ENCODE measurements at regions not wholly inside any gene's neighbourhood (a gene's known extent, or its start where the extent isn't known, plus 50 kb on each side); places are given as distances from the start of the nearest gene placed in this dataset.

DNA sequence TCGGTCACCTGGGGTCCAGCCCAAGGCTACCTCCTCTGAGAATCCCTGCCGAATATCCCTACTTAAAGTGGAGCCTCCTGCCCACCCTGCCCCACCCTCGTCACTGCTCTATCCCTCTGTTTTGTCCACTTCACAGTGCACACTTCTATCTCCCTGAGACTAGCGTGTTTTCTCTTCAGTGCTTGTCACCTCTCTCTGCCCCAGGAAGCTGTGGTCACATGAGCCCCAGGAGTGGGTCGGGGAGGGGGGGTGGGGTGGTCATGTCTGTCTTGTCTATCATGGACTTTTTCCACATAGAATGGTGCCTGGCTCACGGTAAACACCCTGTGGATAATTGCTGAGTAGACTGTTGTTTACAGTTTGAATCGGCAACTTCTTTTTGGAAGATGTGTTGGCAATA lies 673.6 kb downstream of the PTPRU start:
- Histone ChIP-seq H3K27ac (no peak overlapping the region), H3K36me3 (ENCODE audit: insufficient read depth) (no peaks in the 10 kb centered on the region), H3K27me3 (ENCODE audit: insufficient read depth, low read depth) (no peaks in the 10 kb centered on the region; the same call in 1 of the 2 replicates), H3K4me2 (no peak overlapping the region), H3K79me2 (ENCODE audit: insufficient read depth, low read depth) (no peaks in the 10 kb centered on the region), H2AFZ (ENCODE audit: low read depth) (no peak overlapping the region), H3K9ac (no peak overlapping the region), H4K20me1 (ENCODE audit: insufficient read depth) (no peaks in the 10 kb centered on the region), H3K4me3 (IDR thresholded peaks at IDR 0.05; ENCODE audit: insufficient read depth, low read depth, low read length) (no peak overlapping the region), H3K4me1 (ENCODE audit: low read depth, poor library complexity, severe bottlenecking) (no peaks in the 10 kb centered on the region)
- TF ChIP-seq, protein P1, sequence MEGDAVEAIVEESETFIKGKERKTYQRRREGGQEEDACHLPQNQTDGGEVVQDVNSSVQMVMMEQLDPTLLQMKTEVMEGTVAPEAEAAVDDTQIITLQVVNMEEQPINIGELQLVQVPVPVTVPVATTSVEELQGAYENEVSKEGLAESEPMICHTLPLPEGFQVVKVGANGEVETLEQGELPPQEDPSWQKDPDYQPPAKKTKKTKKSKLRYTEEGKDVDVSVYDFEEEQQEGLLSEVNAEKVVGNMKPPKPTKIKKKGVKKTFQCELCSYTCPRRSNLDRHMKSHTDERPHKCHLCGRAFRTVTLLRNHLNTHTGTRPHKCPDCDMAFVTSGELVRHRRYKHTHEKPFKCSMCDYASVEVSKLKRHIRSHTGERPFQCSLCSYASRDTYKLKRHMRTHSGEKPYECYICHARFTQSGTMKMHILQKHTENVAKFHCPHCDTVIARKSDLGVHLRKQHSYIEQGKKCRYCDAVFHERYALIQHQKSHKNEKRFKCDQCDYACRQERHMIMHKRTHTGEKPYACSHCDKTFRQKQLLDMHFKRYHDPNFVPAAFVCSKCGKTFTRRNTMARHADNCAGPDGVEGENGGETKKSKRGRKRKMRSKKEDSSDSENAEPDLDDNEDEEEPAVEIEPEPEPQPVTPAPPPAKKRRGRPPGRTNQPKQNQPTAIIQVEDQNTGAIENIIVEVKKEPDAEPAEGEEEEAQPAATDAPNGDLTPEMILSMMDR (conservative IDR thresholded peaks at IDR 0.05; ENCODE audit: low read depth, low read length): no peak

DNA sequence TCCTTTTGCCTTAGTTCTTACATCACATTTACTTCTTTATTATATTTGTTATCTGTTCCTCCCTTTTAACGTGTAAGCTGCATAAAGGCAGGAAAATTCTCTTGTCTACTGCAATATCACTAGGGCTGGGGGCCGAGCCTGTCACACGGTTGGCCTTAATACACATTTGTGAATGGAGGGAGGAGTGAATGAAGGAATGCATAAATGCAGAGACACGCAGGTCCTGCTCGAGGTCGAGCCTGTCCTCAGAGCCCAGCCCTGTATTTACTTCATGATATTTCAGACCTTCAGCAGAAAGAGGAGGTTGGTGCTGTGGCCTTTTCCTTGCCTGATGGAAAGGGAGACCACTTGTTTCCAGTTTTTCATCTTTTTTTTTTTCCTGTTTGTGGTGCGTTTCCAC lies 671.3 kb downstream of the PTPRU start:
- Histone ChIP-seq H3K36me3 (ENCODE audit: insufficient read depth) (no peaks in the 10 kb centered on the region), H3K27me3 (ENCODE audit: insufficient read depth, low read depth) (no peaks in the 10 kb centered on the region; the same call in 1 of the 2 replicates), H3K9ac (no peak overlapping the region), H3K4me2 (no peak overlapping the region), H3K27ac (no peak overlapping the region), H3K4me1 (ENCODE audit: low read depth, poor library complexity, severe bottlenecking) (no peaks in the 10 kb centered on the region), H2AFZ (ENCODE audit: low read depth) (no peak overlapping the region), H3K4me3 (IDR thresholded peaks at IDR 0.05; ENCODE audit: insufficient read depth, low read depth, low read length) (no peak overlapping the region), H4K20me1 (ENCODE audit: insufficient read depth) (no peaks in the 10 kb centered on the region), H3K79me2 (ENCODE audit: insufficient read depth, low read depth) (no peaks in the 10 kb centered on the region)
- TF ChIP-seq, protein P1 (conservative IDR thresholded peaks at IDR 0.05; ENCODE audit: low read depth, low read length): no peak

DNA sequence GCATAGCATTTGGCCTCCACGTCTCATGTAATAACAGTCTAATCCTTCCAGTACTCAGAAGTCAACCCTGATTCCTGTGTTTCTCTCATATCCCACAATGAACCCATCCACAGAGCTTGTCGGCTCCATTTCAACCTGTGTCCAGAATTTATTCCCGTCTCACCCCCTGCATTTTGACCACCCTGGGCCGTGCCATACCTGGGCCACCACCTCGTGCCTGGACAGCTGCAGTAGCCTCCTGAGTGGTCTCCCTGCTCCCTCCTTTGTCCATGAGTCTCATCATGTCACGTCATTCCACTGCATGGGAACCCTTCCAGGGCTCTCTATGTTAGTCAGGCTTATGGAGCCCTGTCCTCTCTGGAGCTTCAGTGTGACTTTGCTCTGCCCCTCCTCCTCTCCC lies 670.6 kb downstream of the PTPRU start:
- Histone ChIP-seq H3K4me3 (IDR thresholded peaks at IDR 0.05; ENCODE audit: insufficient read depth, low read depth, low read length) (no peak overlapping the region), H3K9ac (no peak overlapping the region), H4K20me1 (ENCODE audit: insufficient read depth) (no peaks in the 10 kb centered on the region), H2AFZ (ENCODE audit: low read depth) (no peak overlapping the region), H3K36me3 (ENCODE audit: insufficient read depth) (no peaks in the 10 kb centered on the region), H3K4me1 (ENCODE audit: low read depth, poor library complexity, severe bottlenecking) (no peaks in the 10 kb centered on the region), H3K27ac (no peak overlapping the region), H3K27me3 (ENCODE audit: insufficient read depth, low read depth) (no peaks in the 10 kb centered on the region; the same call in 1 of the 2 replicates), H3K4me2 (no peak overlapping the region), H3K79me2 (ENCODE audit: insufficient read depth, low read depth) (no peaks in the 10 kb centered on the region)
- TF ChIP-seq, protein P1 (conservative IDR thresholded peaks at IDR 0.05; ENCODE audit: low read depth, low read length): no peak

DNA sequence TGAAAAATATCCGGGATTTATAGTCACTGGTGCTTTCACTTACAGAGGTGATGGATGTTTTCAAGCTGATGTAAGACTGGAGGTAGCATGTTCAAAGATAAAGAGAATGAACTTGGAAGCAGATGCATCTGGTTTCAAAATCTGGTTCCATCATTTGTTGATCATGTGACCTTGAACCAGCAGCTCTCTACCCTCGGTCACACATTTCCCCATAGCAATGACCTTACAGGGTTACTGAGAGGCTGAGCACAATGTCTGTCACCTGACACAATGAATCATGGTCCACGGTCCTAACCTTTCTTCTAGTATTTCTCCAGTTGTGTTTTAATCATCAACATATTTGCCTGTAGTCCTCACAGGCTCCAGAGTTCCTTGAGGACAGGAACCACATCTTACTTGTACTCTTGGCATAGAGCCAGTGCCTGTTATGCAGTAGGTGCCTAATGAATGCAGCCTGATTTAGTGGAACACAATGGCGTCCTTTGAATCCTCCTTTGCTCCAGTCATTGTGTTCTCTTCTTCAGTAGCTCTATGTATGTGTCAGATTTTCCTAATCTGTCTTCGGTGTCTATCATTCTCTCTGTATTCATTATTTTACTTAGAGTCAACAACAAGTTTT lies 667.3 kb downstream of the PTPRU start:
- Histone ChIP-seq H3K4me1 (ENCODE audit: low read depth, poor library complexity, severe bottlenecking) (no peaks in the 10 kb centered on the region), H3K36me3 (ENCODE audit: insufficient read depth) (no peaks in the 10 kb centered on the region), H3K9ac (no peak overlapping the region), H4K20me1 (ENCODE audit: insufficient read depth) (no peaks in the 10 kb centered on the region), H3K79me2 (ENCODE audit: insufficient read depth, low read depth) (no peaks in the 10 kb centered on the region), H3K4me2 (no peak overlapping the region), H3K27me3 (ENCODE audit: insufficient read depth, low read depth) (peaks cover 4% of the 10 kb centered on the region; the same call in 1 of the 2 replicates), H3K4me3 (IDR thresholded peaks at IDR 0.05; ENCODE audit: insufficient read depth, low read depth, low read length) (no peak overlapping the region), H2AFZ (ENCODE audit: low read depth) (no peak overlapping the region), H3K27ac (no peak overlapping the region)
- TF ChIP-seq, protein P1 (conservative IDR thresholded peaks at IDR 0.05; ENCODE audit: low read depth, low read length): no peak

Data from KMS-11 (cell line).